ENCODE measurements at regions not wholly inside any gene's neighbourhood (a gene's known extent, or its start where the extent isn't known, plus 50 kb on each side); places are given as distances from the start of the nearest gene placed in this dataset.
"Not testable (repeated sequence)": the region's sequence is repeated elsewhere in the genome, so short reads cannot be mapped to it uniquely, and the experiment has no call there.

DNA sequence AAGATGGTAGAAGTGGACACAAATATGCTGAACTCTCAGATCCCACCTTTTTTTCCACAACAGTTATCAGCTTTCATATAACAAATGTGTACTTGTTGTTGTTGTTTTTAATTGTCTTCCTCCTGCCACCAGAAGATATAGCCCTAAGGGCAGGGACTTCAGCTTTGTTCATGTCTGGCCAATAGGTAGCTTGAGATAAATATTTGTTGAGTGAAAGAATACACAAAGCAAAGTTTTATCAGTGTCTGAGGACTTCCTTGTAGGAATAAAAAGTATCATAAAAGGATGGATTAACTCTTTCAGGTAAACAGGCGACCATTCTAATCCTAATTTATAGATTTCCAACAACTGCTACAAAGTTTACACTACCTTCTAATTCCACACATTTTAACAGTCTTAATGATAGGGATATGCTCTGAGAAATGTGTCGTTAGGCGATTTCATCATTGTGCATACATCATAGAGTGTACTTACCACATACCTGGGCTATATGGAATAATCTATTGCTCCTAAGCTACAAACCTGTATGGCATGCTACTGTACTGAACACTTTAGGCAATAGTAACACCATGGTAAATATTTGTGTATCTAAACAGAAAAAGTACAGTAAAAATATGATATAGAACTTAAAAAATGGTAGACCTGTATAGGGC, 186.1 kb downstream of the ATOH1 start:
- no peak overlapping the region for H3K27ac ChIP-seq
- intact Hi-C loops (cut with DNase I), result no loop called here
- no peaks in the 10 kb centered on the region for H3K4me1 ChIP-seq
- H3K27me3 ChIP-seq, result no peaks in the 10 kb centered on the region
- H3K4me3 ChIP-seq, result no peak overlapping the region
- DNase-seq (no peak), ATAC-seq (no peak)
- TF ChIP-seq, protein P1, sequence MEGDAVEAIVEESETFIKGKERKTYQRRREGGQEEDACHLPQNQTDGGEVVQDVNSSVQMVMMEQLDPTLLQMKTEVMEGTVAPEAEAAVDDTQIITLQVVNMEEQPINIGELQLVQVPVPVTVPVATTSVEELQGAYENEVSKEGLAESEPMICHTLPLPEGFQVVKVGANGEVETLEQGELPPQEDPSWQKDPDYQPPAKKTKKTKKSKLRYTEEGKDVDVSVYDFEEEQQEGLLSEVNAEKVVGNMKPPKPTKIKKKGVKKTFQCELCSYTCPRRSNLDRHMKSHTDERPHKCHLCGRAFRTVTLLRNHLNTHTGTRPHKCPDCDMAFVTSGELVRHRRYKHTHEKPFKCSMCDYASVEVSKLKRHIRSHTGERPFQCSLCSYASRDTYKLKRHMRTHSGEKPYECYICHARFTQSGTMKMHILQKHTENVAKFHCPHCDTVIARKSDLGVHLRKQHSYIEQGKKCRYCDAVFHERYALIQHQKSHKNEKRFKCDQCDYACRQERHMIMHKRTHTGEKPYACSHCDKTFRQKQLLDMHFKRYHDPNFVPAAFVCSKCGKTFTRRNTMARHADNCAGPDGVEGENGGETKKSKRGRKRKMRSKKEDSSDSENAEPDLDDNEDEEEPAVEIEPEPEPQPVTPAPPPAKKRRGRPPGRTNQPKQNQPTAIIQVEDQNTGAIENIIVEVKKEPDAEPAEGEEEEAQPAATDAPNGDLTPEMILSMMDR (IDR thresholded peaks at IDR 0.05), result no peak
- no peaks in the 10 kb centered on the region for H3K36me3 ChIP-seq
- no peaks in the 10 kb centered on the region for H3K9me3 ChIP-seq

DNA sequence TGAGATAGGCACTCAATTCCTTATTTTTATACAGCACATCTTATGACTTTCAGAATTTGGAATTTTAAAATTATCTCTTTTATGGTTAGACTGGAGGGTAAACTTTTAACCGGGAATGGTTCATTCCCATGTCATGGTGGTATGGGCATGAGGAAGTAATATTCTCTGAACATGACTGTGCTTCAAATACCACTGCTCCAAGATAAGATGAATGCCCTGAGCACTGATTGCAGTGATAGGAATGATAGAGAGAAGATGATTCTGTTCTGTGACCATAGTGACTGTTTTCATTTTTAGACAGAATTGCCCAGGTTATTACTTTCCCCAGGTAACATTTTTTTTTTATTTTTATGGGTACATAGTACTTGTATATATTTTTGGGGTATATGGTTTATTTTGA, 187.4 kb downstream of the ATOH1 start:
- intact Hi-C loops (cut with DNase I), result no loop called here
- Histone ChIP-seq H3K27me3 (no peaks in the 10 kb centered on the region), H3K36me3 (no peaks in the 10 kb centered on the region), H3K27ac (no peak overlapping the region), H3K4me3 (no peak overlapping the region), H3K4me1 (no peaks in the 10 kb centered on the region), H3K9me3 (no peaks in the 10 kb centered on the region)
- DNase-seq, result no peak
- ATAC-seq, result no peak
- TF ChIP-seq, protein P1 (IDR thresholded peaks at IDR 0.05), result no peak

DNA sequence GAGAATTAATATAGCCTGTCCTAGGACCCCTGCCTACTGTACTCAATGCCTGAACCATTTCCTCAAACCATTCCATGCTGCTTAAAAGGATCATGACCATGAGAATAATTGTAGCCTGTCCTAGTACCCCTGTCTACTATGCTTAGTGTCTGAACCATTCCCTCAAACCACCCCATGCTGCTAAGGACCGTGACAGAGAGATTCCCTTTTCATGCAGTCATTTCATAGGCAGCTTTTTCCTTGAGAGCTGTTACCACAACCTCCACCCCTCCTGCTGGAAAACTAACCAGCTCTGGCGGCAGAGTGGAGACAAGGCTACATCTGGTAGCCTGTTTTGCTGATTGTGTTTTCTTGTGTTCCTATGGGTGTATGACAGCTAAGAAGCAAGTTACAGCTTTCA, 174.9 kb upstream of the SMARCAD1 start:
- no peaks in the 10 kb centered on the region for H3K36me3 ChIP-seq
- H3K9me3 ChIP-seq, result no peaks in the 10 kb centered on the region
- H3K4me3 ChIP-seq, result no peak overlapping the region
- no peaks in the 10 kb centered on the region for H3K27me3 ChIP-seq
- TF ChIP-seq, protein P1 (IDR thresholded peaks at IDR 0.05), result no peak
- H3K4me1 ChIP-seq, result no peaks in the 10 kb centered on the region
- DNase-seq, result no peak
- intact Hi-C loops (cut with DNase I), result no loop called here
- ATAC-seq, result no peak
- no peak overlapping the region for H3K27ac ChIP-seq

DNA sequence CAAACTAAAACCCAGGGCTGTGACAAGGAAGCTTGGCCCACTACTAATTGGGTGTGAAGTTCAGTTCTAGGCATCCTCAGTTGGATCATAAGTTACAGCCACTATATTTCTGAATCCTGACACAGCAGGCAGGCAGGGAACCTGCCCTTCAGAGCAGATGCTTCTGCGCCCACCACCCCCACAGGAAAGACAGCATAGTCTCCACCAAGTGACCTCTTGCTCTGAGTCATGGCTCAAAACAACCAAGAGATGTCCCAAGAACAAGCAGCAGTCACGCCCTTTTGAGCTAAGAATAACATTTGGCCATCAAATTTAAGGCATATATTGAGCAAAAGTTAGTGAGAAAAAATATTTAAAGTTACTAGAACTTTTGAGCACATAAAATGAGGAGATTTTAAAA, 170.7 kb upstream of the SMARCAD1 start:
- Histone ChIP-seq H3K27me3 (no peaks in the 10 kb centered on the region), H3K4me1 (no peaks in the 10 kb centered on the region), H3K9me3 (no peaks in the 10 kb centered on the region), H3K4me3 (no peak overlapping the region), H3K27ac (no peak overlapping the region), H3K36me3 (no peaks in the 10 kb centered on the region)
- TF ChIP-seq, protein P1 (IDR thresholded peaks at IDR 0.05), result no peak
- ATAC-seq (no peak), DNase-seq (no peak)
- intact Hi-C loops (cut with DNase I), result no loop called here

DNA sequence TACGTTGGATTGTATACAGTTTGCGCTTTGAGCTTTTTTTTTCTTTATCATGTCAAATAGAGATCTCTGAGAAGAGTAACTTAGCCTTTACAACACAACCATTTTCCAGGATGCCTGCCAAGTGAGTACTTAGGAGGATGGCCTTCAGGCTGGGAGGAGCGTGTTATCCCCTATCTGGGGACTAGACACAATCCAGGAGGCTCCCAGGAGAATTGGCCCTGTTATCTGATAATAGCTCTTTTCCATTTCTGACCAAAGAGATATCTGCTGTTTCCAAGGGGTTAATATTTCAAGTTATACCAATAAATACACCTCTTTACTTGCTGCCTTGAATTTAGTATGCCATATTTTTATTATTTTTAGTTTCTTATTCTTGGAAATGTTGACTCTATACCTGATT, 169.5 kb upstream of the SMARCAD1 start:
- ATAC-seq (no peak), DNase-seq (no peak)
- TF ChIP-seq, protein P1 (IDR thresholded peaks at IDR 0.05), result no peak
- Histone ChIP-seq H3K4me1 (no peaks in the 10 kb centered on the region), H3K4me3 (no peak overlapping the region), H3K9me3 (no peaks in the 10 kb centered on the region), H3K36me3 (no peaks in the 10 kb centered on the region), H3K27me3 (no peaks in the 10 kb centered on the region), H3K27ac (no peak overlapping the region)
- intact Hi-C loops (cut with DNase I), result no loop called here

DNA sequence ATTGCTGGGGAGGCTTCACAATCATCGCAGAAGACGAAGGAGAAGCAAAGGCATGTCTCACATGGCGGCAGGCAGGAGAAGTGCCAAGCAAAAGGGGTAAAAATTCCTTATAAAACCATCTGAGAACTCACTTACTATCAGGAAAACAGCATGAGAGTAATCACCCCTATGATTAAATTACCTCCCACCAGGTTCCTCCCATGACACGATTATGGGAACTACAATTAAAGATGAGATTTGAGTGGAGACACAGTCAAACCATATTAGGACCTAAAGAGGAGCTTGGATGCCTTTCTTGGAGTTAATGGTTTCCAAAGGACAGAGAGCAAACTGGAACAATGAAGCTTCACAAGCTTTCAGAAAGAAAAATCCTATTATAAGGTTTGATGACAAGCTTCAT, 168.4 kb upstream of the SMARCAD1 start:
- no peaks in the 10 kb centered on the region for H3K9me3 ChIP-seq
- no peak overlapping the region for H3K4me3 ChIP-seq
- H3K27ac ChIP-seq, result no peak overlapping the region
- ATAC-seq (no peak), DNase-seq (no peak)
- H3K36me3 ChIP-seq, result no peaks in the 10 kb centered on the region
- intact Hi-C loops (cut with DNase I), result no loop called here
- H3K27me3 ChIP-seq, result no peaks in the 10 kb centered on the region
- no peaks in the 10 kb centered on the region for H3K4me1 ChIP-seq
- TF ChIP-seq, protein P1 (IDR thresholded peaks at IDR 0.05), result no peak

DNA sequence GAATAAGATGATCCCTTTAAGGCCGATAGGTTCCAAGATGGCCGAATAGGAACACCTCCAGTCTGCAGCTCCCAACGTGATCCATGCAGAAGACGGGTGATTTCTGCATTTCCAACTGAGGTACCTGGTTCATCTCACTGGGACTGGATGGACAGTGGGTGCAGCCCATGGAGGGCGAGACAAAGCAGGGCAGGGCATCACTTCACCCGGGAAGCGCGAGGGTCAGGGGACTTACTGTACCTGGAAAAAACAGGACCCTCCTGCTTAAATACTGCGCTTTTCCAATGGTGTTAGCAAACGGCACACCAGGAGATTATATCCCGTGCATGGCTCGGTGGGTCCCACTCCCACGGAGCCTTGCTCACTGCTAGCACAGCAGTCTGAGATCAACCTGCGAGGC, 163.2 kb upstream of the SMARCAD1 start:
- H3K4me1 ChIP-seq; intact Hi-C loops (cut with DNase I); H3K27ac ChIP-seq; H3K27me3 ChIP-seq; ATAC-seq; H3K9me3 ChIP-seq; DNase-seq; H3K4me3 ChIP-seq; H3K36me3 ChIP-seq: not testable (repeated sequence)
